HCT116 (cell line): ENCODE measurements at regions not wholly inside any gene's neighbourhood (a gene's known extent, or its start where the extent isn't known, plus 50 kb on each side); places are given as distances from the start of the nearest gene placed in this dataset.

ENCODE experiments used
- ATAC-seq: fragments of 200-7000 bp; cut with Tn5 transposase; 2 replicates; pipeline ENCODE4 v1.9.1; 2020; ENCODE audit warnings: mild to moderate bottlenecking, moderate library complexity
- BruUV-seq: library from RNA; stranded (reverse); fragments of 400-500 nt; replicated peaks from 2 replicates; lab custom pipeline; 2021; lab: Mats Ljungman, UMichigan
- CTCF ChIA-PET: fragments of 300-600 bp; sonication (Branson Sonifier 250); formaldehyde crosslinking; loops from one replicate; lab custom pipeline; 2021; ENCODE audit warnings: antibody characterized with exemption; lab: Charles Lee
- POLR2A ChIA-PET: fragments of 300-600, 350-600 bp; sonication (Branson Sonifier 250); formaldehyde crosslinking; loops from one replicate; lab custom pipeline; 2021; ENCODE audit warnings: antibody characterized with exemption; lab: Charles Lee
- RAD21 ChIA-PET, 2 experiments: fragments of 300-600 bp; sonication (Branson Sonifier 250); formaldehyde crosslinking; loops; one replicate each; lab custom pipeline; 2023; ENCODE audit warnings: low total read pairs in 2 of 2; ENCODE audit not compliant: uncharacterized antibody in 2 of 2, unreplicated experiment in 2 of 2, low non-redundant PET in 1 of 2; lab: Charles Lee
- DNase-seq: peaks from one replicate; pipeline ENCODE4 v3.0.0-alpha.2; 2010; ENCODE audit warnings: low read depth, low spot score
- H2AFZ ChIP-seq: fragments of 200-600 bp; shearing (Covaris generic), sonication (generic); 2 replicates; pipeline ENCODE4 v1.6.1; 2017; ENCODE audit warnings: low read depth, mixed run types, mixed read lengths, antibody characterized with exemption, low read length; ENCODE audit not compliant: poor library complexity, severe bottlenecking
- H3K27ac ChIP-seq: 2 replicates; pipeline ENCODE4 v1.5.1; 2012; ENCODE audit warnings: low read depth, low read length
- H3K27me3 ChIP-seq: fragments of 200-600 bp; sonication (generic); 2 replicates; pipeline ENCODE4 v1.6.1; 2016; ENCODE audit warnings: mixed run types, low read length, mixed read lengths; ENCODE audit not compliant: insufficient read depth
- H3K36me3 ChIP-seq, 2 experiments: fragments of 200-500 bp in 1 of 2; fragments of 200-600 bp in 1 of 2; sonication (Bioruptor generic) in 1 of 2; sonication (generic) in 1 of 2; 2 replicates each; pipeline versions ENCODE4 v1.5.1 to v1.6.1; 2014 to 2016; ENCODE audit warnings: low read length in 2 of 2, inconsistent platforms in 1 of 2, mixed read lengths in 1 of 2, mixed run types in 1 of 2; ENCODE audit not compliant: insufficient read depth in 2 of 2, control insufficient read depth in 1 of 2
- H3K4me1 ChIP-seq, 2 experiments: fragments of 200-600 bp in 1 of 2; sonication (generic) in 1 of 2; 2 replicates each; pipeline versions ENCODE4 v1.5.1 to v1.6.1; 2012 to 2017; ENCODE audit warnings: low read length in 2 of 2, inconsistent platforms in 1 of 2, mild to moderate bottlenecking in 1 of 2, mixed read lengths in 1 of 2, mixed run types in 1 of 2, moderate library complexity in 1 of 2; ENCODE audit not compliant: insufficient read depth in 2 of 2, control insufficient read depth in 1 of 2
- H3K4me2 ChIP-seq: fragments of 200-600 bp; sonication (generic); 2 replicates; pipeline ENCODE4 v1.6.1; 2017; ENCODE audit warnings: mixed run types, low read length, mixed read lengths
- H3K4me3 ChIP-seq, 2 experiments: fragments of 200-600 bp in 1 of 2; sonication (generic) in 1 of 2; replicated peaks in 1 of 2; 2 replicates each; pipeline ENCODE4 v1.5.1; 2011 to 2016; ENCODE audit warnings: low read length in 2 of 2, control low read depth in 1 of 2, low read depth in 1 of 2, mild to moderate bottlenecking in 1 of 2, mixed read lengths in 1 of 2, mixed run types in 1 of 2
- H3K79me2 ChIP-seq: fragments of 200-600 bp; sonication (generic); 2 replicates; pipeline ENCODE4 v1.6.1; 2017; ENCODE audit warnings: mild to moderate bottlenecking, mixed run types, low read length, moderate library complexity, mixed read lengths; ENCODE audit not compliant: insufficient read depth
- H3K9ac ChIP-seq: fragments of 200-600 bp; sonication (generic); 2 replicates; pipeline ENCODE4 v1.6.1; 2016; ENCODE audit warnings: low read length, mixed read lengths
- H3K9me2 ChIP-seq: fragments of 200-600 bp; sonication (generic), shearing (Covaris generic); 2 replicates; pipeline ENCODE4 v1.6.1; 2017; ENCODE audit warnings: mixed run types, mild to moderate bottlenecking, moderate library complexity; ENCODE audit not compliant: insufficient read depth
- H3K9me3 ChIP-seq, 2 experiments: fragments of 200-500 bp in 1 of 2; fragments of 200-600 bp in 1 of 2; sonication (Bioruptor generic) in 1 of 2; sonication (generic) in 1 of 2; 2 replicates each; pipeline ENCODE4 v1.6.1; 2014 to 2017; ENCODE audit warnings: low read length in 2 of 2, mixed read lengths in 2 of 2, inconsistent platforms in 1 of 2, low read depth in 1 of 2, mild to moderate bottlenecking in 1 of 2, mixed run types in 1 of 2, moderate library complexity in 1 of 2; ENCODE audit not compliant: control insufficient read depth in 1 of 2, insufficient read depth in 1 of 2
- H4K20me1 ChIP-seq: fragments of 200-600 bp; sonication (generic), shearing (Covaris generic); 2 replicates; pipeline ENCODE4 v1.6.1; 2017; ENCODE audit warnings: mixed run types, mild to moderate bottlenecking, moderate library complexity; ENCODE audit not compliant: insufficient read depth
- ATF3 ChIP-seq: IDR thresholded peaks from 2 replicates; pipeline ENCODE4 v1.6.1; 2012
- CBX3 ChIP-seq: IDR thresholded peaks from 2 replicates; pipeline ENCODE4 v1.6.1; 2012; ENCODE audit warnings: low read depth
- ELF1 ChIP-seq: IDR thresholded peaks from 2 replicates; pipeline ENCODE4 v1.6.1; 2012; ENCODE audit warnings: low read depth, borderline replicate concordance
- EZH2 ChIP-seq: fragments of 200-600 bp; sonication (generic); IDR thresholded peaks from 2 replicates; pipeline ENCODE4 v1.6.1; 2017; ENCODE audit warnings: antibody characterized with exemption, mixed run types
- EZH2phosphoT487 ChIP-seq: fragments of 200-600 bp; IDR thresholded peaks from 2 replicates; pipeline ENCODE4 v1.6.1; 2018; ENCODE audit warnings: antibody characterized with exemption, borderline replicate concordance
- JUND ChIP-seq: IDR thresholded peaks from 2 replicates; pipeline ENCODE4 v1.6.1; 2012
- MAX ChIP-seq: IDR thresholded peaks from 2 replicates; pipeline ENCODE4 v1.6.1; 2012
- POLR2A ChIP-seq: IDR thresholded peaks from 2 replicates; pipeline ENCODE4 v1.7.0; 2011; ENCODE audit warnings: borderline replicate concordance; ENCODE audit not compliant: insufficient read depth, insufficient read length; ENCODE audit errors: extremely low read depth
- SIN3A ChIP-seq: IDR thresholded peaks from 2 replicates; pipeline ENCODE4 v1.6.1; 2012; ENCODE audit warnings: low read depth
- SRF ChIP-seq: IDR thresholded peaks from 2 replicates; pipeline ENCODE4 v1.6.1; 2012; ENCODE audit warnings: low read depth
- YY1 ChIP-seq: IDR thresholded peaks from 2 replicates; pipeline ENCODE4 v1.6.1; 2011; ENCODE audit warnings: low read length, low read depth, moderate library complexity, mild to moderate bottlenecking; ENCODE audit not compliant: insufficient replicate concordance; ENCODE audit errors: extremely low read depth
- ZBTB33 ChIP-seq: IDR thresholded peaks from 2 replicates; pipeline ENCODE4 v1.6.1; 2011; ENCODE audit warnings: mild to moderate bottlenecking, low read length, moderate library complexity; ENCODE audit not compliant: insufficient replicate concordance; ENCODE audit errors: extremely low read depth
- intact Hi-C: fragments of 100-400 bp; cut with micrococcal nuclease; formaldehyde crosslinking; loops from 2 replicates; pipeline ENCODE4 v1.10.0; 2022

GRCh38 chr20:23283096-23283850, 67.3 kb upstream of the NXT1 start:
- Histone ChIP-seq H3K4me1 (no peaks in the 10 kb centered on the region), H3K79me2 (no peaks in the 10 kb centered on the region), H3K4me2 (no peak overlapping the region), H3K27me3 (peaks cover 31% of the 10 kb centered on the region), H3K4me3 (no peak overlapping the region), H3K9me2 (no peaks in the 10 kb centered on the region), H3K9ac (no peak overlapping the region), H3K27ac (no peak overlapping the region), H4K20me1 (no peaks in the 10 kb centered on the region), H2AFZ (no peak overlapping the region), H3K36me3 (no peaks in the 10 kb centered on the region), H3K9me3 (no peaks in the 10 kb centered on the region)
- no TSS peak for BruUV-seq
- intact Hi-C loops = no loop called here
- ChIA-PET CTCF (no interaction called here), RAD21 (no interaction called here), POLR2A (no interaction called here)
- DNase-seq (no peak), ATAC-seq (no peak)
- TF ChIP-seq EZH2 (no peak), YY1 (no peak), ATF3 (no peak), CBX3 (no peak), SRF (no peak), EZH2phosphoT487 (no peak), JUND (no peak), ELF1 (no peak), ZBTB33 (no peak), POLR2A (no peak), SIN3A (no peak), MAX (no peak)
